T-helper 17 cell (primary cell): ENCODE measurements at regions not wholly inside any gene's neighbourhood (a gene's known extent, or its start where the extent isn't known, plus 50 kb on each side); places are given as distances from the start of the nearest gene placed in this dataset.

Experiments
- ATAC-seq: fragments of 150-1000 bp; cut with Tn5 transposase; 2 replicates; pipeline ENCODE4 v1.10.0; 2021; ENCODE audit warnings: mild to moderate bottlenecking, moderate library complexity
- DNase-seq, 3 donors: peaks; one replicate each; pipeline versions ENCODE4 v3.0.0 to v3.0.0-alpha.2; 2020 to 2021
- H3K9me3 ChIP-seq: one replicate; pipeline ENCODE4 v1.7.0; 2013; ENCODE audit warnings: low read length, mild to moderate bottlenecking; ENCODE audit not compliant: control insufficient read depth, poor library complexity, severe bottlenecking
- H3K27ac Mint-ChIP-seq: one replicate; pipeline ENCODE4 v1.8.0; 2022; ENCODE audit warnings: mild to moderate bottlenecking, moderate library complexity, mixed read lengths
- H3K27me3 Mint-ChIP-seq: one replicate; pipeline ENCODE4 v1.8.0; 2022; ENCODE audit warnings: mixed read lengths
- H3K36me3 Mint-ChIP-seq: one replicate; pipeline ENCODE4 v1.8.0; 2022; ENCODE audit warnings: low read depth, mixed read lengths
- H3K4me1 Mint-ChIP-seq: one replicate; pipeline ENCODE4 v1.8.0; 2022; ENCODE audit warnings: mild to moderate bottlenecking, mixed read lengths
- H3K4me3 Mint-ChIP-seq: one replicate; pipeline ENCODE4 v1.8.0; 2022; ENCODE audit warnings: mild to moderate bottlenecking, moderate library complexity, mixed read lengths

GRCh38 chr4:126130215-126130614 lies 815.5 kb downstream of the FAT4 start:
- ATAC-seq (no peak), DNase-seq (no peak)
- no peaks in the 10 kb centered on the region for H3K4me1 Mint-ChIP-seq
- H3K9me3 ChIP-seq, result no peaks in the 10 kb centered on the region
- H3K36me3 Mint-ChIP-seq, result no peaks in the 10 kb centered on the region
- H3K27me3 Mint-ChIP-seq, result no peaks in the 10 kb centered on the region
- no peak overlapping the region for H3K4me3 Mint-ChIP-seq
- H3K27ac Mint-ChIP-seq, result no peak overlapping the region

DNA sequence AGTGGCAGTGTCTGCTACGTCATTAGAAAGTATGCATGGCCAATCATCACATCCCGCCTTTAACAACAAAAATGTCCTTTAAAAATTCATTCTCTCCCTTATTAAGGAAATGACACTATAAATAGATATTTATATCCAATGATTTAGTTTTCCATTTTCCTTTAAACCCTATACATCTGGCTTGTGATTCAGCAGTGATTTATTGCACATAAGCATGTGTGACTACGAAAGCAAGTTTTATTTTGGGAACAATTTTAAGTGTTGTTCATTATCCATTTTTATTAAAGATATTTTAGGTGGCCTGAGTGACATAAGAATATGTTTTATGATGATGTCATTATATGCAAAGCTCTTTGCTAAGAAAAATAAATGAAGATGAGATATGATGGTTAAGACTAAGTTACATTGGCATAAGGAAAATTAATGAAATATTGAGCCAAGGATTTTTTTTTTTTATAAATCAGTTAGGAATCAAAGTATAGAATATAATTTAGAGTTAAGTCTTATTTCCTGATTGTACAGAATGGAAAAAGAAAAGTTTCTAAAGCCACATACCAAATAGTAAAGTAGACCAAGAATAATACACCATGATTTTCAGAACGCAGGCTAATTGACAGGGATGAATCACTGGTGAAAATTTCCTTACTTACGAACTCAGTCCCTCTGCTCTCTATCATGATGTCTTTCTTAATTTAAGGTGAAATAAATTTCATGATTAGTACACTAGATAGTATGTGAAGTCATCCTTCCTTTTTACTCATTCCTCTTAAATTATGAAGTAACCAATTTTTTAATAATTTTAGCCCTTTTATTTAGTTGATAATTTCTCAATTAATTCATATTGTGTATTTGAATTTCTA lies 822.4 kb downstream of the FAT4 start:
- Mint-ChIP-seq H3K4me3 (no peak overlapping the region), H3K4me1 (no peaks in the 10 kb centered on the region), H3K27ac (no peak overlapping the region), H3K36me3 (no peaks in the 10 kb centered on the region), H3K27me3 (no peaks in the 10 kb centered on the region)
- DNase-seq (no peak), ATAC-seq (no peak)
- H3K9me3 ChIP-seq, result no peaks in the 10 kb centered on the region

DNA sequence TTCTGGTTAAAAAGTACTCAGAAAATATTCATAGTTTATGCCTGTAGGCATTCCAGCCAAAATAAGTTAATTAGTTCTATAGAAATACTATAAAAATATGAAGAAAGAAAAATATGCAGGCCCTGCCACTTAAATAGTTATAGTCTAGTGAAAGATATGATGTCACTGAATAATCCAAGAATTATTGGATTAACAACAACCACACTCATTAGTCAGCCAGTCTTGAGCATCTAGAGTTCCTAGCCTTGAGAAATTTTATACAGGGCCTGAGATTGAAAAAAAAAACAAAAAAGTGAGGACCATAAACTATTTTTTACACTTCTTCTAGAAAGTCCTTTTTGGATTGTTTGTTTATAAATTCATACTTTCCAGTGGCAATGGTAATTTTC lies 823.0 kb downstream of the FAT4 start:
- no peaks in the 10 kb centered on the region for H3K9me3 ChIP-seq
- Mint-ChIP-seq H3K36me3 (no peaks in the 10 kb centered on the region), H3K27ac (no peak overlapping the region), H3K4me1 (no peaks in the 10 kb centered on the region), H3K4me3 (no peak overlapping the region), H3K27me3 (no peaks in the 10 kb centered on the region)
- ATAC-seq (no peak), DNase-seq (no peak)

DNA sequence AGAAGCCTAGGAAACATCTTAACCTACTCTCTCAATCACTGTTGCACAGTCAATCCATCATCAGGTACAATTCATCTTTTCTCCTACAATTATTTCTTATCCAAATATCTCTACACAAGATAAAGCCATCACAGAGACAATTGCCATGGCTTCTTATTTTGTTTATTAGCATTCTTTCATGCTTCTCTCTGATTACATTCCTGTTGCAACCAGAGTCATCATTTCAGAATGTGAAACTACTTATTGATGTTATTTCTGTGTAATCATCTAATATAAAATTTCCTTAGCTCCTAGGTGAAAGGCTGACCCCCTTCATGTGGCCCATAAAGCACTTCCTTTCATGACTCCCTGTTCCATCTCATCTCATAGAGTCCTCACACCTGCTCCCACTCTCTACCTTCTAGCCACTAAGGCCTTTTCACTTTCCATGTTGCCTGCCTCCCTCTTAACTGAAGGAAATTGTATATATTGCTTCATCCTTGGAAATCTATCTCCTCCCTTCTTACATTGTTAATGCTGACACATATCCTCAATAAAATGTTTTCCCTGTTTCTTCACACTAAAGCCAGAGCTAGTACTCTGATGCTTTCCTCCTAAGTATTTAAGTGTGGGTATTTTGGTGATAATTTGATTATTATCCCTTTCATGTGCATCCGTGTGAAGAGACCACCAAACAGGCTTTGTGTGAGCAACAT lies 829.9 kb downstream of the FAT4 start:
- no peak for DNase-seq
- H3K27me3 Mint-ChIP-seq, result no peaks in the 10 kb centered on the region

DNA sequence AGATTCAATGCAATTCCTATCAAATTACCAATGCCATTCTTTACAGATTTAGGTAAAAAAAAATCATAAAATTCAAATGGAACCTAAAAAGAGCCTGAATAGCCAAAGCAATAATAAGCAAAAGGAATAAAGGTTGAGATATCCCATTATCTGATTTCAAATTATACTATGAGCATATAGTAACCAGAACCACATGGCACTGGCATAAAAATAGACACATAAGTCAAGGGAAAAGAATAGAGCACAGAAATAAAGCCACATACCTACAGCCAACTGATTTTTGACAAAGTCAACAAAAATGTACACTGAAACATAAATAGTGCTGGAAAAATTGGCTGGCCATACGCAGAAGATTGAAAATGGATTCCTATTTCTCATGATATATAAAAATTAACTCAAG lies 853.7 kb downstream of the FAT4 start:
- Mint-ChIP-seq H3K4me1 (no peaks in the 10 kb centered on the region), H3K27me3 (no peaks in the 10 kb centered on the region), H3K4me3 (no peak overlapping the region), H3K27ac (no peak overlapping the region), H3K36me3 (no peaks in the 10 kb centered on the region)
- ATAC-seq (no peak), DNase-seq (no peak)
- no peaks in the 10 kb centered on the region for H3K9me3 ChIP-seq

More for the DNA sequence above, 829.9 kb downstream of the FAT4 start:
- Mint-ChIP-seq H3K27ac (no peak overlapping the region), H3K4me3 (no peak overlapping the region), H3K4me1 (no peaks in the 10 kb centered on the region), H3K36me3 (no peaks in the 10 kb centered on the region)
- H3K9me3 ChIP-seq, result no peaks in the 10 kb centered on the region
- no peak for ATAC-seq

DNA sequence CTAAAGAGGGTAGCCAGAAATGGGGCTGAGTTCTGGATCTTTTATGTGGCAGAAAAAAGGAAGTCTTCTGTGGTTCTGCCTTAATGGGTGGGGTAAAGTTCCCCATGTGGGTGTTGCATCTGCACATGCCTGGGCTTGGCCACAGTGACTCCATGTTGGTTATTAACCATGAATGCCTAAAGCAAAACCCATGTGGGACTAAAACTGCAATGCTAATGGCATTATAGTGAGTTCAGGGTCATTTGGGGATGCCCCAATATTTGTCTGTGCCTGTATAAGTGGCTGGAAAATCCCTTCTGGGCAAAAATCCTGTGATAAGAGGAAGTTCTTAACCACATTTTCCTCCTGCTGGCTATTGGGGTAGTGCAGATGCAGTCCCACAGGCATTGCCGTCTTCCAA lies 857.4 kb downstream of the FAT4 start:
- no peaks in the 10 kb centered on the region for H3K36me3 Mint-ChIP-seq
- no peak for DNase-seq
- no peak for ATAC-seq
- no peaks in the 10 kb centered on the region for H3K4me1 Mint-ChIP-seq
- H3K27me3 Mint-ChIP-seq, result no peaks in the 10 kb centered on the region
- no peaks in the 10 kb centered on the region for H3K9me3 ChIP-seq
- H3K4me3 Mint-ChIP-seq, result no peak overlapping the region
- H3K27ac Mint-ChIP-seq, result no peak overlapping the region

GRCh38 chr4:126174627-126175026 lies 859.9 kb downstream of the FAT4 start:
- Mint-ChIP-seq H3K27me3 (no peaks in the 10 kb centered on the region), H3K4me3 (no peak overlapping the region), H3K36me3 (no peaks in the 10 kb centered on the region), H3K27ac (no peak overlapping the region), H3K4me1 (no peaks in the 10 kb centered on the region)
- H3K9me3 ChIP-seq, result no peaks in the 10 kb centered on the region
- DNase-seq (no peak), ATAC-seq (no peak)

- Mint-ChIP-seq H3K4me3 (no peak overlapping the region), H3K27me3 (no peaks in the 10 kb centered on the region), H3K27ac (no peak overlapping the region), H3K4me1 (no peaks in the 10 kb centered on the region), H3K36me3 (no peaks in the 10 kb centered on the region)
- ATAC-seq (no peak), DNase-seq (no peak)
- H3K9me3 ChIP-seq, result no peaks in the 10 kb centered on the region
These were observed 865.9 kb downstream of the FAT4 start for GRCh38 chr4:126180642-126181041.

DNA sequence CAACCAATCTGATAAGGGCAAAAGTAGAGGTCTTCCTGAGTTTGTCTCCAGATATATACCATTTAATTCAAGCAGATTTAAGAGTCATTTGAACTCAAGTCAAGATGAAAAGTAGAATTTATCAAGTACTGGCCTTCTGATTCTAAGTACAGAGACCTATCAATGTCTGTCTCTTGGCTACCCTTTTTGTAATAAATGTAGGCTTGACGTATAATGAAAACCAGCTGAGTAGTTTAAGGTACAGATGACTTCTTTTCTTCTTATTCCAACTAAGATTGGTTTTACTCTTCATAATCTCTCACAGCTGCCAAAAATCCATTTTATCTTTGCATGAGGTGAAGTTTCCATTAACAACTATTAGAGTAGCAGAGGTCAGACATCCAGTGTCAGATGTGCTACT lies 867.6 kb downstream of the FAT4 start:
- DNase-seq (no peak), ATAC-seq (no peak)
- no peaks in the 10 kb centered on the region for H3K9me3 ChIP-seq
- no peaks in the 10 kb centered on the region for H3K36me3 Mint-ChIP-seq
- no peak overlapping the region for H3K27ac Mint-ChIP-seq
- H3K4me3 Mint-ChIP-seq, result no peak overlapping the region
- no peaks in the 10 kb centered on the region for H3K4me1 Mint-ChIP-seq
- H3K27me3 Mint-ChIP-seq, result no peaks in the 10 kb centered on the region

- Mint-ChIP-seq H3K27me3 (no peaks in the 10 kb centered on the region), H3K27ac (no peak overlapping the region), H3K4me1 (no peaks in the 10 kb centered on the region), H3K4me3 (no peak overlapping the region), H3K36me3 (no peaks in the 10 kb centered on the region)
- no peaks in the 10 kb centered on the region for H3K9me3 ChIP-seq
- ATAC-seq (no peak), DNase-seq (no peak)
These were observed 868.0 kb downstream of the FAT4 start for GRCh38 chr4:126182786-126183185.

DNA sequence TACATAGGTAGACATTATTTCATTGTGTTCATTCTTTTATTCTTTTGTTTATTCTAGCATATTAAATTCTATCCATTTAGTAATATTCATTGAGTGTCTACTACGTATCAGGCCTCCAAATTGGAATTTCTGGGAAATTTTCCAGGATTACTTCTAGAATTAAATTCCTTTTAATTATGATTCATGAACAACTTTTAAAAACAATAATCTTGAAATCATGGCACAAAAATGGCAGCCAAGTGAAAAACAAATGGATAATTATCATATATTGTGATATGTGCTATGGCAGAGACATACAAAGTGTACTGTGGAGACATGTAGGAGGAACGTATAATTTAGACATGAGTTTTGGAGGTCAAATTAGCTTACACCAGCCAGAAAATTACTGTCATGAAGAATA lies 868.5 kb downstream of the FAT4 start:
- Mint-ChIP-seq H3K36me3 (no peaks in the 10 kb centered on the region), H3K4me1 (no peaks in the 10 kb centered on the region), H3K4me3 (no peak overlapping the region), H3K27ac (no peak overlapping the region), H3K27me3 (no peaks in the 10 kb centered on the region)
- DNase-seq (no peak), ATAC-seq (no peak)
- no peaks in the 10 kb centered on the region for H3K9me3 ChIP-seq

DNA sequence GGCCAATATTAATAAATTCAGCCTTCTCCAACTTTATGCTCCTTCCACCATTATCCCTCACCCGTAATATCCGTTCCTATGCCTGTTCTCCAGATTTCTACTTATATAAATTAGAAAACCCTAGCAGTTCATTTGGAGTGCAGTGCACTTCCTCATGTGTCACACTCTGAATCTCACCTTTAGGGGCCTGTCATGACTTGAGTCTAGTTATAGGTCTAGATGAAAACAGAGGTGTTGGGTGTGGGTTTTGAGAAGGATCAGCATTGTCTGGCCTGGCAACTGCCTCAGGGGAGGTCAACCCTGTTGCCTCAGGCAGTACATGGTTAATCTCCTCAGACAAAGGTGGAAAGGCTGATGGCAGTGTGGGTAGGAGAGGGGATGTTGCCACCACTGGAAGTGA lies 876.8 kb downstream of the FAT4 start:
- DNase-seq (no peak), ATAC-seq (no peak)
- Mint-ChIP-seq H3K4me1 (no peaks in the 10 kb centered on the region), H3K27ac (no peak overlapping the region), H3K36me3 (no peaks in the 10 kb centered on the region), H3K27me3 (no peaks in the 10 kb centered on the region), H3K4me3 (no peak overlapping the region)
- H3K9me3 ChIP-seq, result no peaks in the 10 kb centered on the region

DNA sequence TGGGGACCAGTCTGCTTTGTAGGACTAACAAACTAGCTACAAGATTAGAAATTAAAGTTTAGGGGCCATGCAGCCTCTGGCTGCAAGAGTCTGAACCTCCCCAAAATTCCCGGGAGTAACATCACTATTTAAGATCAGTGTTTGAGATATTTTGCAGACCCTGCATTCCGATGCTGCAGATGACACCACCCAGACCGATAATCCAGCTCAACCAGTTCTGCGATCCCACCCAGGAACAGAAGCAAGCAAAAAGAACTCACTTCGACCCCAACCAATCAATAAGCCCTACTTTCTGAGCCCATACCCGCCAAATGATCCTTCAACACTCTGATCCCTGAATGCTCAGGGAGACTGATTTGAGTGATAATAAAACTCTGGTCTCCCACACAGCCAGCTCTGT lies 877.8 kb downstream of the FAT4 start:
- H3K27me3 Mint-ChIP-seq, result no peaks in the 10 kb centered on the region
- H3K4me1 Mint-ChIP-seq, result no peaks in the 10 kb centered on the region
- ATAC-seq (no peak), DNase-seq (no peak)
- H3K27ac Mint-ChIP-seq, result no peak overlapping the region
- H3K36me3 Mint-ChIP-seq, result no peaks in the 10 kb centered on the region
- no peaks in the 10 kb centered on the region for H3K9me3 ChIP-seq
- H3K4me3 Mint-ChIP-seq, result no peak overlapping the region
